A549 (cell line): ENCODE measurements at regions not wholly inside any gene's neighbourhood (a gene's known extent, or its start where the extent isn't known, plus 50 kb on each side); places are given as distances from the start of the nearest gene placed in this dataset.

Experiments used
- CBX2 ChIP-seq: fragments of 200-600 bp; sonication (generic); IDR thresholded peaks from 2 replicates; pipeline ENCODE4 v1.6.1; 2016; ENCODE audit warnings: low read depth, mild to moderate bottlenecking, borderline replicate concordance
- CHD2 ChIP-seq: fragments of 150-350 bp; IDR thresholded peaks from 2 replicates; pipeline ENCODE4 v1.6.1; 2014; ENCODE audit warnings: low read length; ENCODE audit not compliant: partially characterized antibody
- CTCF ChIP-seq: fragments of >200 bp; sonication (Bioruptor Twin); formaldehyde crosslinking; IDR thresholded peaks from 3 replicates; pipeline ENCODE4 v1.5.1; 2016
- FOSB ChIP-seq: fragments of 250-450 bp; sonication (Bioruptor Pico); IDR thresholded peaks from 2 replicates; pipeline ENCODE4 v1.5.0; 2020; ENCODE audit warnings: mild to moderate bottlenecking, moderate library complexity
- MAZ ChIP-seq: fragments of 150-350 bp; IDR thresholded peaks from 2 replicates; pipeline ENCODE4 v1.6.1; 2014; ENCODE audit warnings: antibody characterized with exemption, low read depth, low read length, borderline replicate concordance
- POLR2A ChIP-seq: IDR thresholded peaks from 2 replicates; pipeline ENCODE4 v1.6.1; 2012; ENCODE audit warnings: mild to moderate bottlenecking, low read length
- TFCP2L1 ChIP-seq: fragments of 250-450 bp; sonication (Bioruptor Pico); IDR thresholded peaks from 2 replicates; pipeline ENCODE4 v1.5.0; 2021; ENCODE audit warnings: mild to moderate bottlenecking

DNA sequence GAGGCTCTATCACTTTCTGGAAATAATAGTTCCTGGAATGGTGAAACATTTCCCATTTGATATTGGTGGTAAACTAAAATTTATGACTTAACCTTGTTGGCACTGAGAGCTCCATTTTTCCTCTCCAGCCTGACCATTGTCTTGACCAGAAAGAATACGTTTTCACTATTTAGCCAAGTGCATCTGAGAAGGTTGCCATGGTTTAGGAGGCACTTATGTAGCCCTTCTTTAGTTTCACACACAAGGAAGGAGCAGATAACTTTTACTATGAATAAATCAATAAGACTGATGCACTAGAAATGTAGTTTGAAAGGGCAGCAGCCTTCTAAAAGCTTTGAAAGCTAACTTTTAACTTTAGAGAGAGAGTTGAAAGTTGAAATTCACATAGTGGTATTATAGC is 1045.5 kb upstream of the CDH6 start:
- no peak for TF ChIP-seq CTCF
- no peak for TF ChIP-seq POLR2A
- no peak for TF ChIP-seq CHD2
- TF ChIP-seq FOSB (CRISPR knock-in tag), result no peak
- TF ChIP-seq TFCP2L1 (CRISPR knock-in tag), result no peak
- no peak for TF ChIP-seq CBX2
- no peak for TF ChIP-seq MAZ
